ENCODE measurements at regions not wholly inside any gene's neighbourhood (a gene's known extent, or its start where the extent isn't known, plus 50 kb on each side); places are given as distances from the start of the nearest gene placed in this dataset.

GRCh38 chr2:226227341-226227740 is 572.3 kb downstream of the IRS1 start:
- Histone ChIP-seq H3K4me1 (ENCODE audit: insufficient read depth) (no peaks in the 10 kb centered on the region), H3K79me2 (ENCODE audit: insufficient read depth) (no peaks in the 10 kb centered on the region), H3K36me3 (ENCODE audit: low read depth) (no peaks in the 10 kb centered on the region), H3F3A (ENCODE audit: insufficient read depth) (no peaks in the 10 kb centered on the region), H3K9ac (no peak overlapping the region), H3K4me3 (no peak overlapping the region), H4K20me1 (ENCODE audit: insufficient read depth) (no peaks in the 10 kb centered on the region), H3K9me3 (ENCODE audit: low read depth) (no peaks in the 10 kb centered on the region), H3K27me3 (replicated peaks; ENCODE audit: insufficient read depth) (no peaks in the 10 kb centered on the region), H3K4me2 (ENCODE audit: unreplicated experiment) (no peak overlapping the region), H3K27ac (no peak overlapping the region), H2AFZ (no peak overlapping the region), H3K9me2 (ENCODE audit: insufficient read depth) (no peaks in the 10 kb centered on the region)
- TF ChIP-seq EZH2phosphoT487 (IDR thresholded peaks at IDR 0.05; ENCODE audit: insufficient read depth, low read depth): no peak
- TF ChIP-seq EZH2 (IDR thresholded peaks at IDR 0.05; ENCODE audit: insufficient read depth, poor library complexity, severe bottlenecking): no peak
- DNase-seq: no peak
- in situ Hi-C loops (cut with MboI): no loop called here

- Histone ChIP-seq H3K36me3 (ENCODE audit: low read depth) (no peaks in the 10 kb centered on the region), H4K20me1 (ENCODE audit: insufficient read depth) (no peaks in the 10 kb centered on the region), H3K9ac (no peak overlapping the region), H3K79me2 (ENCODE audit: insufficient read depth) (no peaks in the 10 kb centered on the region), H3K9me2 (ENCODE audit: insufficient read depth) (no peaks in the 10 kb centered on the region), H3K27ac (no peak overlapping the region), H2AFZ (no peak overlapping the region), H3K4me1 (ENCODE audit: insufficient read depth) (no peaks in the 10 kb centered on the region), H3K9me3 (ENCODE audit: low read depth) (no peaks in the 10 kb centered on the region), H3K27me3 (replicated peaks; ENCODE audit: insufficient read depth) (no peaks in the 10 kb centered on the region), H3K4me3 (no peak overlapping the region), H3F3A (ENCODE audit: insufficient read depth) (no peaks in the 10 kb centered on the region), H3K4me2 (ENCODE audit: unreplicated experiment) (no peak overlapping the region)
- no peak for DNase-seq
- in situ Hi-C loops (cut with MboI): no loop called here
- 94 to 96% methylated on average over 2 of the region's 2 CpGs for WGBS, 2 experiments (ENCODE audit: low coverage in 1 of 2, low lambda C conversion rate in 2 of 2, missing lambda C conversion rate in 2 of 2)
- TF ChIP-seq EZH2 (IDR thresholded peaks at IDR 0.05; ENCODE audit: insufficient read depth, poor library complexity, severe bottlenecking): no peak
Observed at GRCh38 chr2:226223704-226224103, 575.9 kb downstream of the IRS1 start.

GRCh38 chr2:226220511-226220910 is 579.1 kb downstream of the IRS1 start:
- H3K4me3 ChIP-seq: no peak overlapping the region
- H3K4me2 ChIP-seq (ENCODE audit: unreplicated experiment): no peak overlapping the region
- no peaks in the 10 kb centered on the region for H3K9me3 ChIP-seq (ENCODE audit: low read depth)
- H3K9me2 ChIP-seq (ENCODE audit: insufficient read depth): no peaks in the 10 kb centered on the region
- H3F3A ChIP-seq (ENCODE audit: insufficient read depth): no peaks in the 10 kb centered on the region
- no peak for DNase-seq
- H3K9ac ChIP-seq: no peak overlapping the region
- H3K27me3 ChIP-seq (replicated peaks; ENCODE audit: insufficient read depth): no peaks in the 10 kb centered on the region
- H4K20me1 ChIP-seq (ENCODE audit: insufficient read depth): no peaks in the 10 kb centered on the region
- no peak overlapping the region for H3K27ac ChIP-seq
- 75 to 82% methylated on average over 3 of the region's 3 CpGs for WGBS, 2 experiments (ENCODE audit: low coverage in 1 of 2, low lambda C conversion rate in 2 of 2, missing lambda C conversion rate in 2 of 2)
- in situ Hi-C loops (cut with MboI): no loop called here
- no peak overlapping the region for H2AFZ ChIP-seq
- no peaks in the 10 kb centered on the region for H3K36me3 ChIP-seq (ENCODE audit: low read depth)
- no peak for TF ChIP-seq EZH2 (IDR thresholded peaks at IDR 0.05; ENCODE audit: insufficient read depth, poor library complexity, severe bottlenecking)
- TF ChIP-seq EZH2phosphoT487 (IDR thresholded peaks at IDR 0.05; ENCODE audit: insufficient read depth, low read depth): no peak
- H3K4me1 ChIP-seq (ENCODE audit: insufficient read depth): no peaks in the 10 kb centered on the region
- no peaks in the 10 kb centered on the region for H3K79me2 ChIP-seq (ENCODE audit: insufficient read depth)

- in situ Hi-C loops (cut with MboI): no loop called here
- Histone ChIP-seq H3K36me3 (ENCODE audit: low read depth) (no peaks in the 10 kb centered on the region), H3K79me2 (ENCODE audit: insufficient read depth) (no peaks in the 10 kb centered on the region), H3K4me2 (ENCODE audit: unreplicated experiment) (no peak overlapping the region), H3K9me2 (ENCODE audit: insufficient read depth) (no peaks in the 10 kb centered on the region), H3K4me1 (ENCODE audit: insufficient read depth) (peaks cover 27% of the 10 kb centered on the region), H2AFZ (no peak overlapping the region), H3F3A (ENCODE audit: insufficient read depth) (peaks cover 4% of the 10 kb centered on the region), H3K27ac (no peak overlapping the region), H3K4me3 (no peak overlapping the region), H3K9me3 (ENCODE audit: low read depth) (no peaks in the 10 kb centered on the region), H3K9ac (no peak overlapping the region), H3K27me3 (replicated peaks; ENCODE audit: insufficient read depth) (no peaks in the 10 kb centered on the region), H4K20me1 (ENCODE audit: insufficient read depth) (no peaks in the 10 kb centered on the region)
- DNase-seq: no peak
- TF ChIP-seq EZH2 (IDR thresholded peaks at IDR 0.05; ENCODE audit: insufficient read depth, poor library complexity, severe bottlenecking) (no peak), EZH2phosphoT487 (IDR thresholded peaks at IDR 0.05; ENCODE audit: insufficient read depth, low read depth) (no peak)
- 9 to 35% methylated on average over 1 of the region's 1 CpG for WGBS, 2 experiments (ENCODE audit: low coverage in 1 of 2, low lambda C conversion rate in 2 of 2, missing lambda C conversion rate in 2 of 2)
Observed at GRCh38 chr2:226217191-226217590, 582.4 kb downstream of the IRS1 start.

GRCh38 chr2:226216575-226216974 is 583.0 kb downstream of the IRS1 start:
- in situ Hi-C loops (cut with MboI): no loop called here
- Histone ChIP-seq H3K9me2 (ENCODE audit: insufficient read depth) (no peaks in the 10 kb centered on the region), H4K20me1 (ENCODE audit: insufficient read depth) (no peaks in the 10 kb centered on the region), H3K9me3 (ENCODE audit: low read depth) (no peaks in the 10 kb centered on the region), H3K27ac (no peak overlapping the region), H3K4me1 (ENCODE audit: insufficient read depth) (peaks cover 33% of the 10 kb centered on the region), H3F3A (ENCODE audit: insufficient read depth) (peaks cover 4% of the 10 kb centered on the region), H2AFZ (no peak overlapping the region), H3K4me3 (no peak overlapping the region), H3K27me3 (replicated peaks; ENCODE audit: insufficient read depth) (no peaks in the 10 kb centered on the region), H3K79me2 (ENCODE audit: insufficient read depth) (no peaks in the 10 kb centered on the region), H3K36me3 (ENCODE audit: low read depth) (no peaks in the 10 kb centered on the region), H3K9ac (no peak overlapping the region), H3K4me2 (ENCODE audit: unreplicated experiment) (no peak overlapping the region)
- TF ChIP-seq EZH2 (IDR thresholded peaks at IDR 0.05; ENCODE audit: insufficient read depth, poor library complexity, severe bottlenecking): no peak
- TF ChIP-seq EZH2phosphoT487 (IDR thresholded peaks at IDR 0.05; ENCODE audit: insufficient read depth, low read depth): no peak
- WGBS, 2 experiments (ENCODE audit: low coverage in 1 of 2, low lambda C conversion rate in 2 of 2, missing lambda C conversion rate in 2 of 2): 88 to 91% methylated on average over 5 to 6 of the region's 6 CpGs
- no peak for DNase-seq

Data from GM23248 (cell line).